ENCODE measurements at regions not wholly inside any gene's neighbourhood (a gene's known extent, or its start where the extent isn't known, plus 50 kb on each side); places are given as distances from the start of the nearest gene placed in this dataset.

DNA sequence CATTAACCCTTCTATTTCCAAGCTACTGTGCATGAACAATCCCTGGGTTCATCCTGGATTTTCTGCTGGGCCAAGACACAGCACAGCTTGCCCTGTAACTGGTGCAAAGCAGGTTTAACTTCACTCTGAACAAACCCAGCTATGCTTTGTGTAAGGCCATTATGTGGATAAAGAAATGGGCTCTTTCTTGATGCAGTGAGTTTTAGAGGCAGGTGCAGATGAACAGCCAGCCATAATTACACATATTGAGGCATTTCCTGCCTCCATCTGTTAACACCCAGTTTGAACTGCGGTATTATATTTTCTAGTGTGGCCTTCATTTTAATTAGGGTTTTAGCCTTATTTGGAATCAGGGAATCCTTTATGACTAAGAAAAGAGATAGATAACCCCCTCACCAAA lies 68.7 kb upstream of the ARX start:
- no peak for DNase-seq
- H3K79me2 ChIP-seq (ENCODE audit: insufficient read depth), result no peaks in the 10 kb centered on the region
- H3K4me1 ChIP-seq (ENCODE audit: control insufficient read depth in 1 of 2, insufficient read depth in 2 of 2, low read depth in 1 of 2, low read length in 1 of 2), result no peaks in the 10 kb centered on the region
- H3K36me3 ChIP-seq (replicated peaks in 1 of 2; ENCODE audit: control insufficient read depth in 1 of 2, insufficient read depth in 2 of 2, low read length in 1 of 2), result no peaks in the 10 kb centered on the region
- H3K4me3 ChIP-seq (ENCODE audit: low read depth in 2 of 2, low read length in 1 of 2), result no peak overlapping the region
- H3K27ac ChIP-seq (ENCODE audit: low read depth in 2 of 2, low read length in 1 of 2), result no peak overlapping the region
- H3K4me2 ChIP-seq, result no peak overlapping the region
- H3K9me3 ChIP-seq, result no peaks in the 10 kb centered on the region
- H4K20me1 ChIP-seq (ENCODE audit: insufficient read depth), result no peaks in the 10 kb centered on the region
- POLR2A ChIA-PET, result no interaction called here
- 67% methylated on average over 1 of the region's 1 CpG for WGBS (ENCODE audit: low lambda C conversion rate)
- H3K27me3 ChIP-seq (ENCODE audit: insufficient read depth), result no peaks in the 10 kb centered on the region
- H3K9me2 ChIP-seq, result no peaks in the 10 kb centered on the region
- no peaks in the 10 kb centered on the region for H3F3A ChIP-seq (replicated peaks; ENCODE audit: insufficient read depth)
- no peak for TF ChIP-seq NFIC (IDR thresholded peaks at IDR 0.05; ENCODE audit: borderline replicate concordance)
- TF ChIP-seq RFX5 (IDR thresholded peaks at IDR 0.05; ENCODE audit: low read length), result no peak
- no peak for TF ChIP-seq EZH2phosphoT487 (IDR thresholded peaks at IDR 0.05; ENCODE audit: borderline replicate concordance, low read depth)
- no peak for TF ChIP-seq PBX3 (IDR thresholded peaks at IDR 0.05)
- no peak for TF ChIP-seq ELF1 (IDR thresholded peaks at IDR 0.05)
- TF ChIP-seq, protein P1, sequence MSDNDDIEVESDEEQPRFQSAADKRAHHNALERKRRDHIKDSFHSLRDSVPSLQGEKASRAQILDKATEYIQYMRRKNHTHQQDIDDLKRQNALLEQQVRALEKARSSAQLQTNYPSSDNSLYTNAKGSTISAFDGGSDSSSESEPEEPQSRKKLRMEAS (IDR thresholded peaks at IDR 0.05; ENCODE audit: low read depth), result no peak
- TF ChIP-seq TCF12 (IDR thresholded peaks at IDR 0.05), result no peak
- no peak for TF ChIP-seq FOXM1 (IDR thresholded peaks at IDR 0.05; ENCODE audit: low read depth)
- TF ChIP-seq SIN3A (IDR thresholded peaks at IDR 0.05; ENCODE audit: borderline replicate concordance, low read depth, low read length), result no peak
- TF ChIP-seq SMC3 (IDR thresholded peaks at IDR 0.05; ENCODE audit: low read depth, low read length), result no peak
- TF ChIP-seq FOSL2 (IDR thresholded peaks at IDR 0.05; ENCODE audit: borderline replicate concordance, low read depth), result no peak
- no peak for TF ChIP-seq FOXJ3 (CRISPR knock-in tag; IDR thresholded peaks at IDR 0.05)
- no peak for TF ChIP-seq REST (IDR thresholded peaks at IDR 0.05; ENCODE audit: low read depth, low read length)
- TF ChIP-seq RCOR1 (IDR thresholded peaks at IDR 0.05; ENCODE audit: low read length), result no peak
- TF ChIP-seq USF1 (IDR thresholded peaks at IDR 0.05; ENCODE audit: borderline replicate concordance, low read depth), result no peak
- TF ChIP-seq MXI1 (IDR thresholded peaks at IDR 0.05; ENCODE audit: low read depth, low read length), result no peak
- no peak for TF ChIP-seq CHD2 (IDR thresholded peaks at IDR 0.05; ENCODE audit: low read length, partially characterized antibody)
- H3K9ac ChIP-seq, result no peak overlapping the region
- H2AFZ ChIP-seq (ENCODE audit: low read depth), result no peak overlapping the region
- CTCF ChIA-PET, result no interaction called here
